ENCODE measurements at regions not wholly inside any gene's neighbourhood (a gene's known extent, or its start where the extent isn't known, plus 50 kb on each side); places are given as distances from the start of the nearest gene placed in this dataset.

- TF ChIP-seq TFDP1 (CRISPR knock-in tag; IDR thresholded peaks at IDR 0.05; ENCODE audit: borderline replicate concordance) (peak; percentile 44; the same call in 1 of the 2 replicates), TRAFD1 (CRISPR knock-in tag; IDR thresholded peaks at IDR 0.05; ENCODE audit: borderline replicate concordance) (no peak), NRL (CRISPR knock-in tag; IDR thresholded peaks at IDR 0.05; ENCODE audit: borderline replicate concordance) (no peak), ZNF546 (CRISPR knock-in tag; conservative IDR thresholded peaks at IDR 0.05) (no peak), ZNF878 (CRISPR knock-in tag; IDR thresholded peaks at IDR 0.05) (no peak), RBM39 (IDR thresholded peaks at IDR 0.05; ENCODE audit: low read depth, low read length, poor library complexity, severe bottlenecking) (no peak), ZSCAN30 (CRISPR knock-in tag; IDR thresholded peaks at IDR 0.05) (no peak), ZNF562 (CRISPR knock-in tag; IDR thresholded peaks at IDR 0.05; ENCODE audit: borderline replicate concordance) (no peak), MXI1 (IDR thresholded peaks at IDR 0.05; ENCODE audit: borderline replicate concordance, low read depth, low read length) (no peak), ZNF414 (CRISPR knock-in tag; IDR thresholded peaks at IDR 0.05) (no peak), TARDBP (CRISPR knock-in tag; IDR thresholded peaks at IDR 0.05) (no peak), ZNF773 (CRISPR knock-in tag; IDR thresholded peaks at IDR 0.05; ENCODE audit: borderline replicate concordance) (no peak), PAXIP1 (CRISPR knock-in tag; conservative IDR thresholded peaks at IDR 0.05) (no peak), POGK (CRISPR knock-in tag; conservative IDR thresholded peaks at IDR 0.05) (no peak), ZNF607 (CRISPR knock-in tag; IDR thresholded peaks at IDR 0.05; ENCODE audit: borderline replicate concordance) (no peak), TERF1 (CRISPR knock-in tag; IDR thresholded peaks at IDR 0.05) (no peak), ZNF777 (CRISPR knock-in tag; IDR thresholded peaks at IDR 0.05) (no peak), IKZF1 (IDR thresholded peaks at IDR 0.05) (no peak), ZNF580 (CRISPR knock-in tag; IDR thresholded peaks at IDR 0.05; ENCODE audit: borderline replicate concordance, low read depth) (peak; percentile 61; the same call in 1 of the 2 replicates), HDAC6 (IDR thresholded peaks at IDR 0.05; ENCODE audit: low read depth, low read length) (no peak)
Observed at GRCh38 chr20:41734506-41734945, 116.3 kb upstream of the CHD6 start (continued).
